Hematopoietic multipotent progenitor cell treated with erythropoietin and hydrocortisone succinate and interleukin-3 and kit ligand, for 6 days (in vitro differentiated cells): ENCODE measurements at regions not wholly inside any gene's neighbourhood (a gene's known extent, or its start where the extent isn't known, plus 50 kb on each side); places are given as distances from the start of the nearest gene placed in this dataset.
"Not testable (repeated sequence)": the region's sequence is repeated elsewhere in the genome, so short reads cannot be mapped to it uniquely, and the experiment has no call there.

ENCODE experiments used
- DNase-seq: peaks from one replicate; pipeline ENCODE4 v3.0.0-alpha.2; 2015

DNA sequence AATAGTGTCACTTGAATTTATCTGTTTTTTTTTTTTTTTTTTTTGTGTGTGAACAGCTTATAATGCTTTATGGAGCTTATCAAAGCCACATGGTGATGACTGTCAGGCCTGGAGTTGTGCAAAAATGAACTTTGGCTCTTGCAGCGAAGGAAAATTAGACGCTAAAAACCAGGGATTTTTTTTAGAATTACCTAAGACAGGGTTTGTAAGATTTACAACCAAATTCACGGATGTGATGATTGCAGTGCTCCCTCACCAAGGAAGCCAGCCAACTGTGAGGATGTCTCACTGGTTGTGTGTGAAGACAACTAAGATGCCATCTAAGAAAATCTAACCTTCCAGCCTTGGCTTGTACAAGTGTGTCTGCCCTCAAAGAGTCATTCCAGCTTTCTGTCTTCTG is 127.1 kb upstream of the SLC4A4 start:
- DNase-seq, result no peak

DNA sequence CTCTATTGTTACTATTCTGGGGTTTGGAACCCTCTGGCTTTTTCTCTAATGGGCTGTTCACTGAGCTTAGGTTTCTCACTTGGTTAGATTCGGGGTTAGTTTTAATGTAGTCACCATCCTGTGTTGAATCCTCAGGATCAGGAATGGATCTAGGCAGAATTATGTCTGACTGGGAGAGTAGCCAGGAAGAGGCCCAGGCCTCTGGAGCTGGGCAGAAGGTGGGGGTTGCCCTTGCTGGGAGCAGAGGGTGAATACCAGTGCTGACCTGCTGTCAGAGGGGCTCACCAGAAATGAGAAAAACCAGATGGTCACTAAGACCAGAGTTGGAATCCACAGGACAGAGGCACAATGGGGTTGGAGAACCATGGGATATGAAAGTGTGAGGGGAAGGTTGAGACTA is 126.6 kb upstream of the SLC4A4 start:
- no peak for DNase-seq

DNA sequence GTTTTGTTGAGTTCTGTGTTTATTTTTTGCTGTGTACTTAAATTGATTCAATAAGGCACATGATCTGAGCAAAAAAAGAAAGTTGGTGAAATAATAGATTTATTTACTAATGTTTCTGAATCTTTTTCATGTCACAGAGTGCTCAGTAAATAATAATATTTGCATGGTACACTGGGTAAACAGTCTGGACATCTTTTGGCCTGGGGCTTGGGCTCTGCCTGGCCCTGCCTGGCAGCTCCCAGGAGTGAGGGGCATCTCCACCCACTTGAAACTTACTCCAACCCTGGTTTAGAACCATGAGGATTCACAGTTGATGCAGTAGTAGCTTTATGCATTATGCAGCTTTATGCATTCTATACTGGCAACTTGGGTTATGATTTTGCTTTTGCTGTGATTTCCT is 124.2 kb upstream of the SLC4A4 start:
- DNase-seq, result no peak

DNA sequence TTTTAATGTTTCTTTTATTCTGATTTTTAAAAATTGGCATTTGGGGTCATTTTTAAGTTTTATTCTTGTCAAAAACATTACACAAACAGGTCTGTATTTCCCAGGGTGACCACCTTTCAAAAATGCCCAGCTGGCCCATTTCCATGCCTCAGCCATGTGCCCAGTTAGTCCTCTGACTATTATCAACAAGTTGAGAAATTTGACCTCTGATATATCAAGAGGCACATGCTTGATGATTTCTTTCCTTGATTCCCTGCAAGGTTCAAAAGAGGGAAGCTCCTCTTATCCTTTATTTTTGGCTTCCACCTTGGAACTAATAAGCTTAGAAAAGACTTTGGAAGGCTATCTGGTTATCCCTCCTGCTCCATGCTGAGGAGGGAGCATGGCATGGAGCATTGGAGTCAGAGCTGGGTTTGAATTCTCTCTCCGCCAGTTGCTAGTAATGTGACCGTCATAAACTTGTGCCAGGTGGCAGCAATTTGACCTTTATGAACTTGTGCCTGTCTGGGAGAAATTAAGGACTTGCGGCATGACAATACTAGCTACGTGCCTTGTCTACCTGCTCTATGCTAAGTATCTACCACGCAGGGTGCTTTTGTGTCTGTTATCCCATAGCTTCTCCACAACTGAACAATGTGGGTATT is 122.4 kb upstream of the SLC4A4 start:
- DNase-seq, result no peak

DNA sequence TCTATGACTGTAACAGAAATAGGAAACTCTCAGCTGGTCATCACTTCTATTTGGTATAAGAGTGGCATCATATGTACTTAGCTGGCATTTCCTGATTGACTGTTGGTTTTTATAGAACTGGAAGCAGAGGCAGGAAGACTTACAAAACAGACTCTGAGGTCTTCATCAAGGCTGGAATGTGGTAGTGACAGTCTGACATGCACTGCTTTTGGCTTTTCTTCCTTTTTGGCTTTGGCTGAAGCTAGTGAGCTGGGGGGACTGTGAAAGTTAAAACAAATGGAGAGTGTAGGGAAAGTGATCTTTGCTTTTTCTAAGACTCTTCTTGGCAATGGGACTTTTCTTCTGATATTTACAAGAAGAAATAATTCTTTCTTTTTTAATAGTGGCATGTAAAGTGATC is 121.1 kb upstream of the SLC4A4 start:
- DNase-seq, result no peak

DNA sequence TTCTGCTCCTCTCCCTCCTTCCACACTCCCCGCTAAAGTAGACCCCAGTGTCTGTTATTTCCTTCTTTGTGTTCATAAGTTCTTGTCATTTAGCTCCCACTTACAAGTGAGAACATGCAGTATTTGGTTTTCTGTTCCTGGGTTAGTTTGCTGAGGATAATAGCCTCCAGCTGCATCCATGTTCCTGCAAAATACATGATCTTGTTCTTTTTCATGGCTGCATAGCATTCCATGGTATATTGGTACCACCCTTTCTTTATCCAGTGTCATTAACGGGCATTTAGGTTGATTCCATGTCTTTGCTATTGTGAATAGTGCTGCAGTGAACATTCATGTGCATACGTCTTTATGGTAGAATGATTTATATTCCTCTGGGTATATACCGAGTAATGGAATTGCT is 118.0 kb upstream of the SLC4A4 start:
- DNase-seq, result not testable (repeated sequence)

DNA sequence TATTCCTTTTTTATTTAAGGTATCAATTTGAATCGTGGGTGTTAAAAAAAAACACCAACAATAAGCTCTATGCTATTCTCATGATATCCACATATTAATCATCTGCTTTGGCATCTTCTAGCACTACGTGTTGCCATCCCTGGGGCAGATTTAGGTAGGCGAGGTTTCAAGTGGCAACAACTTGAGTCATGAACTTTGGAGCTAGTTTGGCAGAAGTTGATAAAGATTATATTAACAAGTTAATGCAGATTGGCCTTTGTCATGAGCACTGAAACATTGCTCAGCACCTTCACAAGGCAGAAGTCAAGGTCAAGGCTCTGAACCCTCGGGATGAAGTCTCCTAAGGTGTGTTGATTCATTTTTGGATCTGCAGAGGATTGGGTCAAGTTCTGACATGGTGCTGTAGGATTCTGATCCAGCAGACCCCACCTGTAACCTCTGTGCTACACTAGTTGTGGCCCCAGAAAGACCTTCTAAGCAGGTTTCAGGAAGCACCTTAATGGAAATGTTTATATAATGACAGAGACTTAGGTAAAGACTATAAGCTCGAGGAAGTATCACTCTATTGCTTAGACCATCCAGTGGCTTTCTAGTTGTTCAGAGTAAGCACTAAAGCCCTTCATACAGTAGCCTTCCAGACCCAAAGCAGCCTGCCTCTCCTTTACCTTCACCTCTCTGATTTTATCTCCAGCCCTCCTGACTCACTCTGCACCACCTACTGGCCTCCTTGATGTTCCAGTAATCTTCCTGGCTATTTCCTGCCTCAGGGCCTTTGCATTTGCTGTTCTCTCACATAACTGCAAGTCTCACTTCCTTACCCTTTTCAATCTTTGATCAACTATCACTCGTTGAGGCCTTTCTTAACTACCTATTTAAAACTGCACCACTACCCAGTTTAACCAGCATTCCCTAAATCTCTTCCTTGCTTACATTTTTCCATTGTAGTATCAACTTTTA is 117.0 kb upstream of the SLC4A4 start:
- no peak for DNase-seq

DNA sequence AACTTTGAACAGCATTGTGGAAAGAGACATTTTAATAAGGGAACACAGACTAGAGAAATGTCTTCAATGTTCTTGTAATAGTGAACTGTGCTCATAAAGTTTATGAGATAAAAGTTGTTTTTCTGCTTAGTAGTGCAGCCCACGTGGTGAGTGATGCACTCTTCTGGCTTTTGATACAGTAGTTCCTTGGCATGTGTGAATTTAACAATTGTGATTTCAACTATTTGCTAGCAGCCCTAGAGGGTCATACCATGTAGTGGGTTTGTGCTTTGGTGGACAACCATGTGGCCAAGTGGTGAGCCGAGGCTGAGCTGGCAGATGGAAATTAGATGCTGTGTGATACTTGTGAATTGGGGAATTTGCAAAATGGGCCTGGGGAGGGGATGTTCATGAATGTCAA is 116.2 kb upstream of the SLC4A4 start:
- DNase-seq, result no peak

DNA sequence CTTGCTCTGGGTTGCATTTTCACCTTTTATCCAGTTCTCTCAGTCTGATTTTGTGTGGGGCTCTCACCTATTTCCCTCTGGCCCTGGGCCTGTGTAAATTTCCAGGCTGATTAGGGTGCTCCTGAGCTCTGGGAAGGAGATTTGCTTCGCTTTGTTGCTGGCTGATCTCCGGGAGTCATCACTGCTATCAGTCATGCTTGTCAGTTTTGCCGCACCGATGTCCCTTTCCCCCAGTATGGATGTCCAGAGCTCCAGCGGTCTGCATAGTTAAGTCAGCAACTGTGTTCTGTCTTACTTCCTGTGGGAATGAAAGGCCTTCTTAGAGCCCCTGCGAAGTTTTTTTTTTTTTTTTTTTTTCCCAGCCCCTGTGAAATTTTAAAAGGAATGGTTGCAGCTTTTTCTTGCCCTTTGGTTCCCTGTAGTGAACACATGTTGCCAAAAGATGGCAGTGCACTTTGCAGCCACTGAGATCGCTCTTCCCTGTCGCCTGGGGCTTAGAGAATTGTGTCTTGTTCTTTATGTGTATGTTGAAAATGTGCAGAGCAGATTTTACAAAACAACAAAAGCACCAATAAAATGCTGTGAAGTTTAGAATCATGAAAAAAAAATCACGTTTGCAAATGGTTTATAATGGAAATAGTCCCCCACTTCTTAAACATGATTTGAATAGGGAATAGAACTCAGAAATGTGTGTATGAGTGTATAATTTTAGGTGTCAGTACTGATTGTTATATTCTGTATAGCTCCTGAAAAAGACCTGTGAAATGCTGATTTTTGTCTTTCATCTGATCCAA is 109.1 kb upstream of the SLC4A4 start:
- DNase-seq, result peak; percentile 44

DNA sequence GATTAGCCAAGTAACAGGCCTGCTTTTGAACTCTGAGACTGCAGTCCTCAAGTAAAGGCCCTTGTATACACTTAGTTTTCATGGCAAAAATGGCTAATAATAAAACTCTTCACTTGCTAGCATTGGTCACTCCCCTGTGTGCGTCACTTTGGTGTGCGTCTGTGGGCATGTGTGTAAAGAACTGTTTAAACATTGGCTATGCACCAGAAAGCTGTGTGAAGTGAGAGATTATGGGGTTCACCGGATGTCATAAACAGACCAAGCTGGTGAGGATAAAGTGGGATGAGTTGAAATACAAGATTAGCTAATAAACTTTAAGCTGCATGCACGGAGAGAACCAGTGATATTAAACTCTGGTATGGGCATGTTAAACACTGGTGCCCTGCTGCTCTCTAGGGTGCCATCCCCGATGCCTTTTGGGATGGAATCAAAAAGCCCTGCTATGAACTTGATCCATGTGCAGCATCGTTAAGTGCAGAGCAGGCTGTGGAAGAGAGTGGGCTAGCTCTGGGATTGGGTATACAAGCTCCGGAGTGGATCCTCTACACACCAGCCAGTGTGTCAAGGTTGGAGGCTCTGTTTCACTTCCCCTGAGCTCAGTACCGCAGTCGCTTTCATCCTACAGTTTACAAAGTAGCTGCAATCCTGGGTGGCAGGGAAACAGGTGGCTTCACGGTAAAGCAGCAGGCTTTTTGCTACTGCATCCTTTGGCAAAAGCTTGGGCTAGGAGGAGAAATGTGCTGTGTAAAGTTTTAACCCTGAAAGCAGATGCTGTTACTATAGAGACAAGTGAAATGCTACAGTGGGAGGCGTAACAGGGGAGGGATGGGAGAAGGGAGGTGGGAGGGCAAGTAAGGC is 108.3 kb upstream of the SLC4A4 start:
- DNase-seq, result no peak

DNA sequence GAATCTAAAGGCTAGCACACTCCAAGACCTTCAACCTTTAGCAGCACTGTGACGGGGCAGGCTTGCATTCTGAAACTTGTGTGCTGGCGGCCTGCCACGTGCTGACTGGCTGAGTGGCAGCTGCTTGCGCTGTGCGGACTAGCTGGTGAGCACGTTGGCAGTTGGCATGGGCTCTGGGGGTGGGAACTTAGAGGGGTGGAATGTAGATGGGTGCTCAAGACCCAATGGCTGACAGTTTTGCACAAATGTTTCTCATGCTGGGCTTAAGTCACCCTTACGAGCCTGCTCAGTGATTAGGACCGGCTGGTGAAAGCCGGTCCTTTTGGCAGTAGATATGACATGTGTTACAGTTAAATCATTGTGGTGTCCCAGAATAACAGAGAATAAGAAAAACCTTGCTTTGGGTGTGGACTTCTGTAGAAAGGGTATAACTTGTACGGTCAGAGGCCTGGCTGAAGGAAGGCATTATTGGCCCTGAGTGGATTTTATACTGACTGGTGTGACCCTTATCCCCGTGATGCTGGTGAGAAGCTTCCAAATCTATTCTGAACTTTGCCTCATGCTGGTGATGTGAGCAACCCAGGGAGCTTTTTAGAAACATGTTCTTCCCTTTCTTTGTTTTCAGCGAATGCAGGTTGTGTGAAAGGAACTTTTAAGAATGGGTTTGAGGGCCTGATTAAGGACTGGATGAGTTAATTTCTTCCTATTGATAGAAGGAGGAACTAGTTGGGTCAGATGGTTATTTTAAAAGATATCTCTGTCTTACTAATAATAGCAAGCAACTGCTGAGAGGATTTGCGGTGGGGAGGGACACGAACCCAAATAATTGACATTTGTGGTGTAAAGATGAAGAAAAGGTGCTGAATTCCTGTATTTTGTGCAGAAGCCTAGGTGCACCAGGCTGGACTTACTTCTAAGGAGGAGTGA is 107.4 kb upstream of the SLC4A4 start:
- no peak for DNase-seq

DNA sequence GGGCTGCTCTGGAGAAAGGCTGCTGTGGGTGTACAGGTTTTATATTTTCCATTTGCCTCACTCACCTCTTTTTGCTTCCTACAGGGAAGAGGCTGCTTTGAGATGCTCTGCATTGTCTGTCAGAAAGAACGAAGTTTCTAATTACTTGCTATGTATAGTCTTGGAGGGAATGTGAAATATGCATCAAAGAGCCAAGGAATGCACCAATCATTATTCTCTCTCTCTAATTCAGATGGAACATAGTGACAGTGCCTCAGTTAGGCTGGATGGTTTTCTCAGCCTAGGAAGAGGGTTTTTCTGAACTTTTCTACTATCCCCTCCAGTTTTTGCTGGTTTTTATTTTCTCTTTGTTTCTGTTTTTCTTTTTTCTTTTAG is 106.8 kb upstream of the SLC4A4 start:
- DNase-seq, result no peak

DNA sequence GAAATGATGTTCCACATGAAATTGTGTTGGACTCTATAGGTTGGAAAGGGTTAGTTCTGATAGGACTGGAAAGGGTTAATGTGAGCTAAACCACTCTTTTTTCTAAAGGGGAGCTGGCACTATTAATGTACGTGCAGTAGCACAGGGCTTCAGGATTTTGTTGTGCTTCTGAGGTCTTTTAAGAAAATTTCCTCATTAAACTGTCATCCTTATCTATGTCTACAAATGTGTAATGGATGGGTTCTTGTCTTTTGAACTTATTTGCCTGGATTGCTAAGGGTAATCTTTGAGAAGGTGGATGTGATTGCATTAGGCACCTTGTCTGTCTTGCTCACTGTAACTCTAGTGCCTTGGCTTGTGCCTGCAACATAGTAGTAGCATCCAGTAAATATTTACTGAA is 106.0 kb upstream of the SLC4A4 start:
- DNase-seq, result no peak

DNA sequence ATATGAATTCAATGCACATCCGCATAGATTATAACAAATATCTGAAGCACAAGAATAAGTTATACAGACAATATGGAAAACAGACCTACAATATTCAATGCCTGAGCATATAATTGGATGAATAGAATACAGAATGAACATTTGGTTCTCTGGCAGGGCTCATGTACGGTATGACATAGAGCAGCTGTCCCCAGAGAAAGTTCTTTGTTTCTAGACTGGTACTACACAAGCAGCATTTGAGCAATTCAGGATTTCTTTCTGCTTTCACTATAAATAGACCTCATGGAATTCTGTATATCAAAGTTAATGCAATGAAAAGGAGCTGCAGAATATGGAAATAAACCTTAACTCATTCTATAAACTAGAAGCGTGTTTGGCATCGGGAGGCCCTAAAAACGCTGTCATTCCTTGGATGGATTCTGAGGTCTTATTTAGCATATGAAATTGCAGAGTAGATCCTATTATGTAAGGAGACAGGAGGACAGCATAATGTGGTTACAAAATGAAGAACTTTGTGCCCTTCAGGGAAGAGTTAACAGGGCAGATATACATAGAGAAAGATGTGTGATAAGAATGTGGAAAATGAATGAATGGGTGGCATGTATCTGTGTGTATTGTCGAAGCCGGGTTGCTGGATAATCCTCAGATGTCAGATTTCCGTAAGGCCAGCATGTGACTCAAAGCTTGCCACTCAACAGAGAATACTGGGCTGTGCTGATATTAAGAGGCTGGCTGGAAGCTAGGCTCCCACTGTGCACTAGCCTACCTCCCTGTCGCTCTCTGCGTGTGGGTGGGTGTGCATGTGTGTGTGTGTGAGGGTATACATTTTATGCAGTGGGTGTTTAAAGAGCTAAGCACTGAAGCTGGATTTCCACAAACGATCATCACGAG is 103.3 kb upstream of the SLC4A4 start:
- no peak for DNase-seq

DNA sequence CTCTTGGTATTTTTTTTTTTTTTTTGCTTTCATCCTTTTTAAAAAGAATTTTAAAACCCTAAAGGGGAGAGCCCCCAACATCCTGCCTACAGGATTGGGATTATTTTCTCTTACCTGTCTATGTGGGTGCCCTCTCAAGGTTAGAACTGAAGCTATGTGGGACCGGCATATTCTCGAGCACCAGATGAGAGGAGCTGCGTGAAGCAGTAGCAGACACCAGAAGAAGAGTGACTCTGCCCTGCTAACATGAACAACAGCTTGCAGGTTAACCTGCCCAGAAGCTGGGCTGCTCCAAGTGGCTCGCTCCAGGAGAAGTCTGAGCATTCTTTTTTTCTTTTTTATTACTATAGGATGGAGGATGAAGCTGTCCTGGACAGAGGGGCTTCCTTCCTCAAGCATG is 102.6 kb upstream of the SLC4A4 start:
- no peak for DNase-seq

DNA sequence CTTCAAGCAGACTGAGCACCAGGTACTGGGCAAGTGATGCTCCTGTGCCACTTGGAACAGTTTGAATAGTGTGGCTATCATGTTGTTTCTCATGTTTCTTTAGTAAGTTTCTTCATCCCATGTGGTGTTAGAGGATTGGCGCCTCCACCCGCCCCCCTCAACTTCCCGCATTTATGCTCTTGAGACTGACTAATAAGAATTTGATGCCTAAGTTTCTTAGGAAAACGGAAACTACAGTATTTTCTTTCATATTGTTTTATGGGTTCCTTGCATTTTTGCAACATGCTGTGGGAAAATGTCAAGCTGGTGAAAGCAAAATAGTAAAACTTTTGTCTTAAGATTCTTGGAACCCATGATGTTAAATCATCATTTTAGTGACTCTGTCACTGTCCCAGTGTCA is 101.2 kb upstream of the SLC4A4 start:
- no peak for DNase-seq

DNA sequence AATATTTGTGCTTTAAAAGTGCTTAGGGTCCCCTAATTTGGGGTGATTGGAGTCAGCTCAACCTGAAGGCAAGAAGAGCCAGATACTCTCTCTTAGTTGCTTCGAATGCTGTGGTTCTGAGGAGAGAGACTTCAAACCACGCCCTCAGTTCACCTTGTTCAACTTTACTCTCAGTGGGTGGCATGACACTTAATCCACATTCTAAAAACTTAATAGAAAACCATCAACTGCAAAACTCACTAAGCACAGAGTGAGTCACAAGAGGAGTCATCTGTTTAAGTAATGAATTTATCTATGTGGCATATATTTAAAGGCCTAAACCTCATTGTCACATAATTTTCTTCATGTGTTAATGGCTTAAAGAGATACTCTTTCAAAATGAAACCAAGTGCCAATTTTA is 99.5 kb upstream of the SLC4A4 start:
- no peak for DNase-seq

DNA sequence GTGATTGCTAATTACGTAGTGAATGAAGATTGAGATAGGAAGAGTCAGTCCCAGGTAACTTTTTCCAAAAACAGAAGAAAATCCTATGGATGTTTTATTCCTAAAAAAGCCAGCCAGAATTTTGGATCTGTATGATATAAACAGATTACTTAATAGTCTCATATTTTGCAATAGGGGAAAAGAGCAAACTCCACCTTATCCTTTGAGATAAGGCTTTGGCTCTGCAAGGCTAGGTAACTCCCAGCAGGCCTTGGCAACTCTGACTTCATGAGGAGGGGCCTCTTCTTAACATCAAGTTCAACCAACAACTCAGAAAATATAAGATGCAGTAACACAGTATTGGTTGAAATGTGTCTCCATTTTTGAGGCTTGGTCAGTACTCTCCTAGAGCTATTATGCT is 98.7 kb upstream of the SLC4A4 start:
- DNase-seq, result no peak

DNA sequence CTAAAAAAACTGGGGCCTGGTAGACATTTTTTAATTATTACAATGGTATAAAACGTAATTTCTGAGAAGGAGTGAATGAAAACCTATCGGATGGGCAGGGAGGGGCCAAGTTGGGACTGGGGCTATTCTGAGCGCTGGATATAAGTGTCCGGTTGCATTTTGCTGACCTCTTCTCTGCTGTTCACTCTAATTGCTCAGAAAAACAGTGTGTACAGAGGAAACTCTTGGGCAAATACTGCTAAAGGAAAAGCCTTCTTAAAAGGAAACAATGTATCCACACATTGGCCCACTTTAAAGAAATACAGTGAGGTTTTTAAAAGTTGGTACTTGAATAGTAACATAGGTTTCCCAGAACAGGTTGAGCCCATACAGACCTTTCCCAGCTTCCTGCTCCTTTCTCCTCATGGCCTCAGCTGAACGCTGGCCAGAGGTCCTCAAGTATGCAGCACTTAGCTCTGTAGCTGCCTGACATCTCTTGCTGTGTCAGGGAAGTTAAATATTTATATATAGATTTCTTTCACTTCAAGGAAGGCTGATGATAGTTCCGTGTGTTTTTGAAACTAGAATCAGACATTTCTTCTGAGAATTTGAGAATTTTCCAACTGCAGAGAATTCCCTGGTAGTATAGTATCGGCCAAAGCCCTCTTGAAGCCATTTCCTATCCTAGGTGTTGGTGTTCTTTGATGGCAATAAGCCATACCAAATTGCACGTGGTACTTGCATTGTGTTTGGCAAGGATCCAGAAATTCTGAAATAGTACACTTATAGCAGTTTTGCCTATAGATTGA is 97.1 kb upstream of the SLC4A4 start:
- peak; percentile 15 for DNase-seq
